Keratinocyte (primary cell): ENCODE measurements at regions not wholly inside any gene's neighbourhood (a gene's known extent, or its start where the extent isn't known, plus 50 kb on each side); places are given as distances from the start of the nearest gene placed in this dataset.

Source experiments
- CTCF ChIP-seq, 3 experiments: IDR thresholded peaks in 1 of 3; conservative IDR thresholded peaks in 1 of 3; optimal IDR thresholded peaks in 1 of 3; 2 replicates in 2 of 3; 3 replicates in 1 of 3; pipeline versions ENCODE3 to v1.5.1; 2011; ENCODE audit warnings: low read length in 3 of 3, mild to moderate bottlenecking in 3 of 3, moderate library complexity in 2 of 3, control low read depth in 1 of 3, inconsistent platforms in 1 of 3; ENCODE audit not compliant: insufficient read depth in 2 of 3; ENCODE audit errors: extremely low read depth in 1 of 3
- EZH2 ChIP-seq: IDR thresholded peaks from one replicate; pipeline ENCODE4 v1.6.1; 2012; ENCODE audit warnings: inconsistent platforms, mild to moderate bottlenecking, low read length, moderate library complexity

GRCh38 chr15:39266890-39267289 is 314.0 kb upstream of the THBS1 start:
- no peak for TF ChIP-seq CTCF (optimal IDR thresholded peaks at IDR 0.05 in 1 of 3, IDR thresholded peaks at IDR 0.05 in 1 of 3, conservative IDR thresholded peaks at IDR 0.05 in 1 of 3; ENCODE audit: extremely low read depth in 1 of 3, insufficient read depth in 2 of 3, low read length in 3 of 3)
- TF ChIP-seq EZH2: no peak
